ENCODE measurements at regions not wholly inside any gene's neighbourhood (a gene's known extent, or its start where the extent isn't known, plus 50 kb on each side); places are given as distances from the start of the nearest gene placed in this dataset.

DNA sequence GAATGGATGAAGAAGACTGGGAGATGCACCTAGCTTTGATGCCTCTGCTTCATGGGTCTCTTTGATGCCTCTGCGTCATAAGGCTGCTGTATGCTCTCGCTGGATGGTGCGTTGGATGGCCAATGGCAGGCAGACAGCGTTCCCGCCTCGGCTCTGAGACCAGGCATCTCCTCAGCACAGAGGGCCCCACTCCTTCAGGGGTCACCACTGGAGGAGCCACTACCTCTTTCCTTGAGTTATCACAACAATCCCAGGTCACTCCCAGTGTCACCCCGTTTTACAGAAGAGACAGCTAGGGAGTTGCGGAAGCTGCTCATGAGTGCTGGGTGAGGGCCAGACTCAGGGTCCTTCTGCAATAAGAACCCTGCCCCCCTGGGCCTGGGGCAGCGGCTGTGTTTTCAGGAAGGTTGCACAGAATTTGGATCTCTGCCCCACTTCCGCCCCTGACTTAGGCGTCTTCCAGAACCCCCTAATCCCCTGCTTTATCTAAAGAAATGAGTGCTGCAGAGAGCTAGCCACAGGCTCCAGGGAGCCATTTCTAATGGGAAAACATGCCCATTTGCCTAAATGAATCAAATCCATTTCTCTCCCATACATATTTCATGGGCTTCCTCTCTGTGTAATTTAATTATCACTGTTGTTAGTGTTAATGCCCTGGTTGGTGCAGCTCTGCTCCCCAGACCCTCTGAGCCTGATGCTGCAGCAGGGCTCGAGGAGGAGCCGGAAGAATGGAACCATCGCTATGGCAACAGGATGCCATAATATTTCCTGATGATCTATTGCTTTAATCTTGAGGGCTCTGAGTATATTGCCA is 131.8 kb upstream of the HS6ST1 start:
- DNase-seq (ENCODE audit: low read depth), result no peak

DNA sequence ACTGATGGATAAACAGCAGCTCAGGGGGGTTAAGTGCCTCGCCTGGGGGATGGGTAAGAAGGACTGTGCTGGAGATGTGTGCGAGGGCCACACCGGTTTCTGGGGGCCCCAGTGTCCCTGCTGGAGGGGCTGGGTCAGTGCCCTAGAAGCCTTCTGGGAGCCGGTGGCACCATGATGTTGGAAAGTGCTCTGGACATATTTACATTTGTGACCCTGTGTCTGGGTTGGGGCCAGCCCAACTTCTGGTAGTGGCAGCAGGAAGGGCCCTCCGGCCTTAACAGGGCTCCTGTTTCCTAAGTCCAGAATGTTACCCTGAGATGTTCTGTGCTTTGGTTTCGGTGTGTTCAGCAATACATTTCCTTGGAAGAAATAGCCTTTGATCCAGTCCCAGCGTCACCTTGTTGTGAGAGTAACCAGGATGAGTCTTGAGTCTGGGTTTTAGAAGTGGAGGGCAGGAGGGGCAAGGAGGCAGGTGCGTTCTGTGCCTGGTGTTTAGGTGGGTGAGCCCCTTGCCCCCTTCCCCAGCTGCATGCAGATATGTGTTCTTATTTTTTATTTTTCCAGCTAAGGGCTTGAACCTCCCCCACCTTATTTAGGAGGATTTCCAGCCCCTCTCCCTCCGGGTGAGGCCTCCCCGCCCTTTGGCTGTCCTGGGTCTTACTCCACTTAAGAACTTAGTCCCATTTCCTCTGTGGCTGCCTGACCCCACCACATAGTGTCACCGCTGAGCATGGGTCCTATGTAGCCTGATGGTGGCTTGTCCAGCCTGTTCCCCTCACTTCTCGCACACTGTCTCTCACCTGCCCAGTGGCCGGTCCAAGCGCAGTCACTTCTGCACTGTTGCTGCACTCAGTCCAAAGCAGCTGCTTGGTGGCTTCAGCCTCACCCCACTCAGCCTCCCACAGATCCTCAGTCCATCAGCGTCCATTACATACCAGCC is 132.7 kb upstream of the HS6ST1 start:
- DNase-seq (ENCODE audit: low read depth), result no peak

- no peak for DNase-seq (ENCODE audit: low read depth)
Measured at GRCh38 chr2:128452024-128452411, 133.3 kb upstream of the HS6ST1 start.

DNA sequence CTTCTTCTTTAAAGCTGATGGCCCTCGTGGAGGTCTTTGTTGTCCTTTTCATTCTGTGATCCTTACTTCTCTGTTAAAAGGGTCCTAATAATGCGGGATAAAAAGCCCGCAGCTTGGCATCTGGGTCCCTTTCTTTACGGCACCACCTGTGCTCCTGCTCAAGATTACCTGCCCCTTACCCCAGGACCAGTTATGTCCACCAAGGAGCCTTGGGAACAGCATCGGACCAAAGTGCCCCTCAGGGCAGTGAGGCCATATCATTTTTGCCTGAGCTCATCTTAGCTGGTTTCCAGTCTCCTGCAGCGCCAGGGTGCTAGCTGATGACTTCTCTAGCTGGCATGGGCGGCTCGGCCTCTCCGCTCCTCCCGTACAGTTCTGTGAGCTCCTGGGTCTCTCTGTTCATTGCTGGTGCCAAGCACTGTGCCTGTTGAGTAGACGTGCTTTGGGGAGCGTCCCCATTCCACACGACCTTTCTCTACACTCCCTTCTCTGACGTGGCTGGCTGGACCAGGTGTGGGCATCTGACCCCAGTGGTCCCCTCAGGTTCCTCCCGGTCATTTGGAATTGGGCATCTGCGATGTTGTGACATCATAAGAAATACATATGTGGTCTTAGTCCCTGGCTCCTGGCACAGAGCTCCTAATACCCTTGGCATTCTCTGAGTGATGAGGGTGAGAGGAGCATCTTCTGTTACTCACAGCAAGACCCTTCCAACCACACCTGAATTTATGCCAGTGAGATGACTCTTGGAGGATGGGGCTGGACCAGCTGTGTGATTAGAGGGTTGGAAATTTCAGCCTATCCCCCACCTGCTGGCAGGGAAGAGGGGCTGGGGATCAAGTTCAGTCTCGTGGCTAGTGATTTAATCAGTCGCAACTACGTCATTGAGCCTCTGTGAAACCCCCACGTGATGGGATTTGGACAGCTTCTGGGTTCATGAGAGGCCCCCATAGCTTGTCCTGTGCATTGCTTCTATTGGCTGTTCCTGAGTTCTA is 134.2 kb upstream of the HS6ST1 start:
- DNase-seq (ENCODE audit: low read depth), result no peak

DNA sequence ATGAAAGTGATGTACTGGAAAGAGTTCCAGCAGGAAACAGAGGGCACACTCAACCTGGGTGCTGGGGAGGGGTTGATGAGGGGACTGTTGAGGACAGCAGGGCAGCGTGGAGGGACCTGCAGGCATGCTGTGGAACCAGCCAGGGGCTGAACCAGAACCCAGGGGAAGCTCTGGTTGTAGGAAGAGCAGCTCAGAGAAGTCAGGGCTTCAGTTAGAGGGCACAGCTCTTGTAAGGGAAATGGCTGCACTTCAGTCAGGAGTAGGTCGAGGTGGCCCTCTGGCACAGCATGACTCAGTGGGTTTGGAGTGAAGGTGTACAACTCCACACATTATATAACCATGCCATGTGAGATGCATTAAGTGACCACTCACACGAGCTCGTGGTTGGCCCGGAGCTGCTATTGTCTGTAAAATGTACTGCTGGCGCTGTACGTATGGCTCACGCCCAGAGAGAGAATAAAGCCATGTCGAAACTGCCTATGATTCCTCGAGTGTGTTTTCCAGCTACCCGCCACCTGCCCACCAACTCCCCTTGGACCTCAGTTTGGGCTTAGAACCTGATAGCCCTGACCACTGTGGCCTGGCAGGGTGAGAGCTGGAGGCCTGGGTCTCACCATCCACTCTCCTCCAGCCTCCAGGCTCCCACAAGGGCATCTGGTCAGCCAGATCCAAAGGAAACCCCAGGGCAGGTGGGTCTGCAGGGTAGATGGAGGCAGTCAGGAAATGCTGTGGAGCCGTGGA is 136.5 kb upstream of the HS6ST1 start:
- DNase-seq (ENCODE audit: low read depth), result no peak

DNA sequence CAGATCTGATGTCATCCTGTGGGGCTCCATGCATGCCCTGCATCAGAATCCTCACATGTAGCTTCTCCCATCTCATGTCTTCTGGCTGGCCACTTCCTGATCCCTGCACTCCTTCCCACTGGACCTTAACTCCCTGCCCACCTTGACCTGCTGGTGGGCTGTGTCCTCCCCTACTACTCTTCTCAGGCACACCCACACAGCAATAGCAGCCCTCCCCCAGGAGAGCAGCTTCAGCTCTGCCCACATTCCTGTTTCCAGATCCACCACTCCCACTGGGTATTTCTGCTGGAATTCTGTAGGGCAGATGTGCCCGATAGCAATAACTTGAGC is 137.0 kb upstream of the HS6ST1 start:
- no peak for DNase-seq (ENCODE audit: low read depth)

DNA sequence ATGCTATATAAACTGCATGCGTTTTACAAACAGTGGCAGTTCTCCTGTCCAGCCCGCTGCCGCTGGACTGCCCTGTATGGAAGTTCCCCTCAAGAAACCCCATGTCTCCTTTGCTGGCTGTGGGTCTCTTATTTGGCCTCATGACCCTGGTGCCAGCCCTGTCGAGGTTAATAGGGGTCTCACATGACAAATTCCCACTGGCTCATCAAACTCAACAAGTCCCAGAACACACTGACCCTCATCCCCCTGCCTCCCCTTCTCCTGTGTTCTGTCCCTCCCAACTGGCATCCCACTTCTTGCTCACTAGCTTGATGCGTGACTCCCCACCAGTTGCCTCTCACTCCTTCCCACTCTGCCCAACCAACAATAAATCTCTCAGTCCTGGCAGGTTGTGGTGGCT is 137.6 kb upstream of the HS6ST1 start:
- no peak for DNase-seq (ENCODE audit: low read depth)

DNA sequence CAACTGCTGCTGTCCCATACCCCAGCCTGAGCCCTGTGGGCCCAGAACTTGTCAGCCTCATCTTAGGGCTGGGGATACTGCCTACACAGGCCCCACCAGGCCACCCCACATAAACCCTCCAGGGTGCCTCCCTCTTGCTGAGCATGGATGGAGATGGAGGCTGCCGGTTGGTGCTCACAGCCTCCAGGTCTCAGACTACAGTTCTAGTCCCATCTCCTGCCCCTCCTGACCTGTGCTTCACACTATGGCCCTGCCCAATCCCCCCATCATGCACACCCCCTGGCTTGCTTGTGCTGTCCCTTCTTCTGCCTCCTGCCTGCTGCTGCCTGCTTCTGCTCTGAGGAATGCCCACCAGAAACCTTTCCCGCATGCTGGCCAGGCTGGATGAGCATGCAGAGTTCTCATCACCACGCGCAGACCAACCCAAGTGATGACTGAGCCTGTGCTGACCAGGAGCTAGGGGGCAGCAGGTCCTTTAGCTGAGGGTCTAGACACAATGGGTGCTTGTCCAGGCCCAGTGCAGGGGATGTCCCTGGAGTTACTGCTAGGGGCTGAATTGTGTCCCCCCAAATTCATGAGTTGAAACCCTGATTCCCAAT is 138.4 kb upstream of the HS6ST1 start:
- DNase-seq (ENCODE audit: low read depth), result no peak

DNA sequence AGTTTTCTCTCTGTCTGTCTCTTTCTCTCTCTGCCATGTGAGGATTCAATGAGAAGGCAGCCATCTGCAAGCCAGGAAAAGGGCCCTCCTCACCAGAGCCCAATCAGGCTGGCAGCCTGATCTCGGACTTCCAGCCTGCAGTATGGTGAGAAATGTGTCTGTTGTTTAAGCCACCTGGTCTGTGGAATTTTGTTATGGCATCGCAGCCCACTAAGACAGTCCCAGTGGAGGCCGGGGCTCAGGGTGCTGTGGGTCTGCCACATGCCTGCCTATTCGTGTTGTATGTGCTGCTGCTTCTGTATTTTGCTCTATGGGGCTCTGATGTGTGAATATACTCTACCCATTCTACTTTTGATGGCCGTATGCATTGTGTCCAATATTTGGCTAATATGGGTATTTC is 139.0 kb upstream of the HS6ST1 start:
- no peak for DNase-seq (ENCODE audit: low read depth)

- DNase-seq (ENCODE audit: low read depth), result no peak
Measured at GRCh38 chr2:128458505-128458904, 139.8 kb upstream of the HS6ST1 start.

DNA sequence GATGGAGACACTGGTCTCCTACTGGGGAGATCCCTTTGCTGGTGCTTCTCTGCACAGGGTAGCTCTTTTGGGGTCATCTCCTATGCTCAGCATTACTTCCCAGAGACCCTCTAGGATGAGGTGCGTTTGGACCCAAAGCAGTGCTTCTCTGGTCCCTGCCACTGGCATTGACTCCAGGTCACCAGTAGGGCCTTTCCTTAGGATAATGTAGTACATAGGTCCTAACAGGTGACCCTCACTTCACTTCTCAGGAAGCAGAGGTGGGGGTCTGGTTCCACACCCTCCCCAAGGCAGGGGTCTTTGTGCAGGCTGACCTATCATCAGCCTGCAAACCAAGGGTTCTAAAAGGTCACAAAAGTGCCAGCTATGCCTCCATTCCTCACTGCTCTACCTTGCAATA is 145.8 kb upstream of the HS6ST1 start:
- no peak for DNase-seq (ENCODE audit: low read depth)

DNA sequence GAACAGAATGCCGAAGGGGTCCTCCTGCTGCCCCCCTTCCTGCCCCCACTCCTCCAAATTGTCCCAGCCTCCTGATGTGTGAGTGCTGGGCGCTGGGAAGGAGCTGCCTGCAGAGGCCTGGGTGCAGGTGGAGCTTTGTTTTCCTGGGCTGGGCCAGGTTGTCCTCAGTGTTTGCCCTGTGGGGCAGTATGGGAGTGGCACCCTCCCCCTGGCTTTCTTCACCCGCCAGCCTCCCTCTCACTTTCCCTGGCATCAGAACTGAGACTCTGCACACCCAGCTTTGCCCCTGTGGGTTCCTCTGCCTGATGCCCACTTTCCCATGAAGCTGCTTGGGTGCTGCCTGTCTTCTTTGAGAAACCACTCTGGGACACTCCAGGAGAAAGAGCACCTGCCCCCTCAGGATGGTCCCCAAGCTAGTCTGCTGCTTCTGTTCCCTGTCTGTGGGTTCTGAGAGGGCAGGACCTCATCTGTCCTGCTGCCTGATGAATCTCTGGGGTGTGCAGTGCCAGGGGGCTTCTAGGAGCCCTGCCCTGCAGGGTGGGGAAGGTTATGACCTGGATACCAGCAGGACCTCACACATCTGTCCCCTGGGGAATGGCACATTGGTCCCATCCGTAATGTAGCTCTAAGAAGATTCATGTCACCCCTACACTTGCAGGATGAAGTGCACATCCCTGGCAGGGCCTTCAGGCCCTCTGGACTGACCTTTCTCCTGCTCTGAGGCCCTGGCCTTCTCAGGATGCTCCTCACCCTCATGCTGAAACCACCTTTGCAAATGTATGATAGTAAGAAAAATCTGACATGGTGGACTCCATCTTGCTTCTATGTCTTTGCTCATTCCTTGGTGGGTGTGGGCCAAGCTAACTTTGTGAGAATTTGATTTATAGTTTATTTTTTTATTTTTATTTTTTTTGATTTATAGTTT is 146.8 kb upstream of the HS6ST1 start:
- no peak for DNase-seq (ENCODE audit: low read depth)

DNA sequence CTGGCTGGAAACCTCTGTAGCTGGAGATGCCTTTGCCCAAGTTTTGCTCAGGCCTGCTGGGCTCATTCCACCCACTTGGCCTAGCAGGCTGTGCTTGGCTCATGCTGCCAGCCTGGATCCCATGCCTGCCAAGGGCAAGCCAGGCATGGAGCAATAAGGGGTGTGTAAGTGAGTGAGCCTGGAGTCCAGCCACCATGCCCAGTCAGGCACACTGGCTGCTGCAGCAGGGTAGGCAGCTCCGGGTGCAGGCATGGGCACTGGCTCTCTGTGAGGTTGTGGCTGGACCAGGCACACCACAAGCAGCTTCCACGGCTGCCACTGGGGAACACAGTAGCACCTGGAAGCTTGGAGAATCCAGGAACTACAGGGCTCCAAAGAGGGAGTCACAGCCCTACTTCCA is 147.7 kb upstream of the HS6ST1 start:
- no peak for DNase-seq (ENCODE audit: low read depth)

- DNase-seq (ENCODE audit: low read depth), result no peak
Measured at GRCh38 chr2:128466776-128467175, 148.1 kb upstream of the HS6ST1 start.

DNA sequence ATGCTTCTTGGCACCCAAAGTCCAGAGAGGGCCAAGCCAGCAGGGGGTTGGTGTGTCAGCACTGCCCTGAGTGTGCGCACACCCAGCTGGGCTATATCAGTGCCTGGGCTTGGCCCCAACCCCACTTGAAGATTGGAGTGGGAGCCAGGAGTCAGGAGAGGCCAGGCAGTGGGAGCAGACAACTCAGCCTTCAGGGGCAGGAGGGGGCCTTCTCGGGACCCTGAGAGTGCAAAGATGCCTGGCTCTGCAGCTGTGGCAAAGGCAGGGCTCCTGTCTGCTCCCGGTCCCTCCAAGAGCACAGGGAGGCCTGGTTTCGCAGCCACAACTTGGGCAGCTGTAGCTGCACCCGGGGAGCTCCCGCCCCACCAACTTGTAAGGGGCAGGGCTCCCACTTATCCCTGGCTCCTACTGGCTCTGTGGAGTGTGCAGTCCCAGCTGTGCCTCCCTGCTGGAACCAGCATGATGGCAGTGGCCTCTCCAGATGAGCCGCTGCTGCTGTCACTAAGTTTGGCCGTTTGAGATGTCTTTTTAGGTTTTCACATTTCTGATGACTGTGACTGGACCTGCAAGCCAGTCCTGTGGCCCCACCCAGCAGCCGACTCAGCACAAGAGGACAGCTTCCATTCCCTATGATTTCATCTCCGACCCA is 148.8 kb upstream of the HS6ST1 start:
- DNase-seq (ENCODE audit: low read depth), result no peak

DNA sequence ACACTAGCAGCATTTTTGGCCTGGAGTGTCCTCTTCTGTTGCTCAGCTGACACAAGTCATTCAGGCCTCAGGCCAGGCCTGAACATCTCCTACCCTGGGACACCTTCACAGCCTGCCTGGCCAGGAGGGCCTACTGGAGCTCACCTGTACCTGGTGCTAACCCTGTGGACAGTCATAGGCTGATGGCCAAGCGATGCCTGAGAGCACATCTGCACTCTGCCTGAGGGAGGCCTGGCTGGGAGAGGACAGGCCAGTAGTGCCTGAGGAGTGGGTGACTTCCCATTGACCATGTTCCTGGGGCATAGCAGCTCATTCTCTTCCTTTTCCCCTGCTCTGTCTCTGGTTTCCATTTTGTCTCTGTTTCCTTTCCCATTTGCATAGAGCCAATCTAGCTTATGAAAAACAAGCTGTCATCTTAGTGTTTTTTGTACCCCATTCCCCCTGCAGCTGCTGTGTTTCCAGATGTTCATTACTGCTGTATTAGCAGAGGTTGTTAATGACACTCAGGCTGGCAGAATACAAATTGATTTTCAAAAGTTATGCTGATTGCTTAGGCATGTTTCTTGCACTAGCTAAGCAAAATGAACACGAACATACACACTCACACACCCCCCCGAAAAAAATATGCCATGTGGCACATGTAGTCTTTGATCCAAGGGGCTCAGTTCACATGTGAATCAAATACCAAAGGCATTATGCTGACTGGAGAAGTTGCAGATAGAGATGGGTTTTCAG is 149.7 kb upstream of the HS6ST1 start:
- no peak for DNase-seq (ENCODE audit: low read depth)

GRCh38 chr2:128469203-128469602 is 150.5 kb upstream of the HS6ST1 start:
- no peak for DNase-seq (ENCODE audit: low read depth)

- DNase-seq (ENCODE audit: low read depth), result no peak
Measured at GRCh38 chr2:128469875-128470274, 151.2 kb upstream of the HS6ST1 start.

DNA sequence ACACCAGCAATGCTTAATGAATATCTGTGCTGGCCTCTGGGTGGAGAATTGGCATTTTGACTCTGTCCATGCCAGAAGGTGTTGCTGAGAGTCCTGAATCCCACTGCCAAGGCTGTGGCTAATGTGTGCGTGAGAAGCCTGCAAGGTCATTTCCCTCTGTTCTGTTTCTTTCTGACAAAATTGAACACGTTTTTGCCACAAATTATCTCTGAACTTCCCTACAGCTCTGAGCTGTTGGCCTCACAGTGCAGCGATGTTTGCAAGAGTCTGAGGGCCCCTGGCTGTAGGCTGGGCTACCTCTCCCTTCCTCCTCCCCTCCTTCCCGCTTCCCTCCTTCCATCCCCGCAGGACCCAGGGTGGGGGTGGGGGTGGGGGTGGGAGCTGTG is 154.1 kb upstream of the HS6ST1 start:
- DNase-seq (ENCODE audit: low read depth), result no peak

Measured in stimulated activated CD8-positive, alpha-beta memory T cell treated with anti-CD3 and anti-CD28 coated beads, Interleukin-12 subunit alpha, Interleukin-12 subunit beta, amount 100 ng/mL, for 1 hour (primary cell).